ENCODE measurements at regions not wholly inside any gene's neighbourhood (a gene's known extent, or its start where the extent isn't known, plus 50 kb on each side); places are given as distances from the start of the nearest gene placed in this dataset.
A peak's percentile ranks its signal among the peaks of the same experiment; 100 is the strongest.

DNA sequence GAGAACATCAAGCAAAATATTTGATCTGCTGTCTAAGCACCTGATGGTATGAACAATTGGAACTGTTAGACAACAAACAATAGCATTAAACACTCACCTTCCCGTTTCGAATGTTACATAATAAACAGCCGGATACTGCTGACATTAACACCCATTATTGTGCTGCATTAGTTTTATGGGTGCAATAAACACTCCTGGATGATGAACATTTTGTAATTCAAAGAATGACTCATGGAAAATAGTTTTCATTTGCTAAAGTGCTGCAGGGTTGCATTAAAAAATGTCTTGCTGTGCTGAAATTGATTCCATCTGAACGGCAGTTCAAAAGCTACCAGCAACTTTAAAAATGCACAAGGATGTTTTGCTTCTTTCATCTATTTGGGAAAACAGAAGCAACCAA is 100.8 kb upstream of the SORBS2 start:
- no peak for DNase-seq
- Histone ChIP-seq H3K4me3 (no peak overlapping the region), H3K27me3 (no peaks in the 10 kb centered on the region), H3K36me3 (no peaks in the 10 kb centered on the region), H3K9me3 (no peaks in the 10 kb centered on the region), H3K27ac (peak overlapping the region in 1 of 4 donors; percentile 36), H3K4me1 (peaks cover 0 to 9% (median 7%) of the 10 kb centered on the region in 4 donors)
- TF ChIP-seq, protein P1, sequence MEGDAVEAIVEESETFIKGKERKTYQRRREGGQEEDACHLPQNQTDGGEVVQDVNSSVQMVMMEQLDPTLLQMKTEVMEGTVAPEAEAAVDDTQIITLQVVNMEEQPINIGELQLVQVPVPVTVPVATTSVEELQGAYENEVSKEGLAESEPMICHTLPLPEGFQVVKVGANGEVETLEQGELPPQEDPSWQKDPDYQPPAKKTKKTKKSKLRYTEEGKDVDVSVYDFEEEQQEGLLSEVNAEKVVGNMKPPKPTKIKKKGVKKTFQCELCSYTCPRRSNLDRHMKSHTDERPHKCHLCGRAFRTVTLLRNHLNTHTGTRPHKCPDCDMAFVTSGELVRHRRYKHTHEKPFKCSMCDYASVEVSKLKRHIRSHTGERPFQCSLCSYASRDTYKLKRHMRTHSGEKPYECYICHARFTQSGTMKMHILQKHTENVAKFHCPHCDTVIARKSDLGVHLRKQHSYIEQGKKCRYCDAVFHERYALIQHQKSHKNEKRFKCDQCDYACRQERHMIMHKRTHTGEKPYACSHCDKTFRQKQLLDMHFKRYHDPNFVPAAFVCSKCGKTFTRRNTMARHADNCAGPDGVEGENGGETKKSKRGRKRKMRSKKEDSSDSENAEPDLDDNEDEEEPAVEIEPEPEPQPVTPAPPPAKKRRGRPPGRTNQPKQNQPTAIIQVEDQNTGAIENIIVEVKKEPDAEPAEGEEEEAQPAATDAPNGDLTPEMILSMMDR (IDR thresholded peaks at IDR 0.05): no peak
- TF ChIP-seq POLR2A (IDR thresholded peaks at IDR 0.05) (no peak), EP300 (IDR thresholded peaks at IDR 0.05) (peak in 1 of 4 donors; percentile 39), POLR2AphosphoS5 (IDR thresholded peaks at IDR 0.05) (peak in 3 of 4 donors; percentile 9 to 50 (median 14))
- intact Hi-C loops (cut with DNase I): loop anchor here (10.0 kb wide), 1 partner anchor 68 kb away; no protein-coding TSS in a partner anchor
- 7 to 46% methylated on average over 4 of the region's 4 CpGs for WGBS, 2 donors

DNA sequence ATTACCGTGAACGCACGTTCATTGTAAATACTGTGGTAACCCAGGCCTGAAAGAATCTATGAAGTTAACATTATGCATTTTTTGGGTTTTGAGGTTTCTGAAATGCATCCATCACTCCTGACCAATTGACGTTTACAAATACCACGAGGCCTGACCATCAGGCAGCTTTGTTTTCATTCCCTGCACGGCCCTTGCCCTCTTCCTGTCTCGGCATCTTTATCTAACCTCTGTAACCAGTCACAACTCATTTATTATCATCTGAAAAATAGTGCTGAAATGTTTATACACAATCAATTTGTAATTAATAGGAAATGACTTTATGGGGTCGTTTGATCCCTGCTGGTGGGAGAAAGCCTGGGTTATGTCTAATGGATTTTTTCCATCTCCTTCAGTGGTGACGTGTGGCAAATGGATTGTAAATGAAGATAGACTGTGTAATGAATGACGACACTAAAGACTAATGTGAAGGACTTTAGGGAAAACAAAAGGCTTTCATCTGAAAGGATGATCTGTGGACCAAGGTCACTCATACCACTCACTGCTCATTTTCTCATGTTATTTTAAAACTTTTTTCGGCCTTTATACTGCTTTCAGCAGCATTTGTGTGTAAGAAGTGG is 102.7 kb upstream of the SORBS2 start:
- Histone ChIP-seq H3K4me3 (no peak overlapping the region), H3K27me3 (no peaks in the 10 kb centered on the region), H3K27ac (no peak overlapping the region), H3K9me3 (no peaks in the 10 kb centered on the region), H3K4me1 (peaks cover 0 to 9% (median 7%) of the 10 kb centered on the region in 4 donors), H3K36me3 (no peaks in the 10 kb centered on the region)
- DNase-seq: no peak
- TF ChIP-seq, protein P1 (IDR thresholded peaks at IDR 0.05): no peak
- TF ChIP-seq POLR2A (IDR thresholded peaks at IDR 0.05) (no peak), POLR2AphosphoS5 (IDR thresholded peaks at IDR 0.05) (no peak)
- intact Hi-C loops (cut with DNase I): loop anchor here (10.0 kb wide), 1 partner anchor 70 kb away; no protein-coding TSS in a partner anchor
- WGBS, 2 donors: 76 to 85% methylated on average over 11 of the region's 11 CpGs

DNA sequence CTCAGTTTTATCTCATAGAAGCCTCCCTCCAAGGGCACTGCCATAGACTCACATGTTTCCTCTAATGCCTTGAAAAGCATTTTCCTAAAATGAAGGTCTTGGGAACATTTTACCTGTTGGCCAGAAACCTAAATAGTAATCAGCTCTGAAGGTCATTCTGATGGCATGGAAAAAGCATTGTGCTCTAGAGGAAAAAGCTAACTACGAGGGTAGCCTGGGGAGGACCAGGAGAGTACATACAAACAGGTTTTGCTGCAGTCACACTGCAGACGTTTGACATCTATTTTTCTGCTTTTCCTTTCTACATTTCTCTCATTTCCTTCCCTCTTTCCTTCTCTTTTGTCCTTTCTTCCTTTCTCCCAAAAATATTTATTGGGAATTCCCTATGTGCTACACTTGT is 103.3 kb upstream of the SORBS2 start:
- Histone ChIP-seq H3K4me1 (peaks cover 0 to 9% (median 7%) of the 10 kb centered on the region in 4 donors), H3K27me3 (no peaks in the 10 kb centered on the region), H3K4me3 (no peak overlapping the region), H3K27ac (no peak overlapping the region), H3K36me3 (no peaks in the 10 kb centered on the region), H3K9me3 (no peaks in the 10 kb centered on the region)
- intact Hi-C loops (cut with DNase I): loop anchor here (10.0 kb wide), 1 partner anchor 70 kb away; no protein-coding TSS in a partner anchor
- 38 to 82% methylated on average over 2 of the region's 2 CpGs for WGBS, 2 donors
- no peak for TF ChIP-seq POLR2AphosphoS5 (IDR thresholded peaks at IDR 0.05)
- TF ChIP-seq, protein P1 (IDR thresholded peaks at IDR 0.05): no peak
- no peak for TF ChIP-seq EP300 (IDR thresholded peaks at IDR 0.05)
- TF ChIP-seq POLR2A (IDR thresholded peaks at IDR 0.05): no peak
- DNase-seq: no peak

DNA sequence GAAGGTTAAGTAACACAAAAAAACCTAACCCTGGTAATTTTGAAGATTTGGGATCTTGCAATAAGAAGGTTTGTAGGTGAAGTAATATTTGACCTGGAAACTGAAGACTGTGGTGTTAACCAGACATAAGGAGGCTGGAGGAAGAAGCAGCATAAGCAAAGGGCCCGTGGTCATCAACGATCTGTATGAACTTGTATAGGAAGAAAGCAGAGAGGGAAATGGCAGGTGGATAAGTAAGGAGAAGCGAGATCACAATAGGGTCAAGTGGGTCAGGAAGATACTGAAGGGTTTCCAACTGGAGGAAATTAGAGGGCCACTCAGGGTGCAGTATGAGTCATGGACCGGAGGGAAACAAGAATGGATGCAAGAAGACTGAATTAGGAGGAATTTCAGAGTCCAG is 103.8 kb upstream of the SORBS2 start:
- peaks cover 0 to 9% (median 7%) of the 10 kb centered on the region in 4 donors for H3K4me1 ChIP-seq
- no peaks in the 10 kb centered on the region for H3K9me3 ChIP-seq
- H3K27me3 ChIP-seq: no peaks in the 10 kb centered on the region
- 90 to 96% methylated on average over 4 of the region's 4 CpGs for WGBS, 2 donors
- H3K27ac ChIP-seq: no peak overlapping the region
- H3K36me3 ChIP-seq: no peaks in the 10 kb centered on the region
- intact Hi-C loops (cut with DNase I): loop anchor here (10.0 kb wide), 1 partner anchor 71 kb away; no protein-coding TSS in a partner anchor
- no peak overlapping the region for H3K4me3 ChIP-seq
- no peak for DNase-seq
- TF ChIP-seq POLR2AphosphoS5 (IDR thresholded peaks at IDR 0.05) (no peak), EP300 (IDR thresholded peaks at IDR 0.05) (no peak), POLR2A (IDR thresholded peaks at IDR 0.05) (no peak)
- TF ChIP-seq, protein P1 (IDR thresholded peaks at IDR 0.05): no peak
